Loucy (cell line): ENCODE measurements at regions not wholly inside any gene's neighbourhood (a gene's known extent, or its start where the extent isn't known, plus 50 kb on each side); places are given as distances from the start of the nearest gene placed in this dataset.

Source experiments
- CTCF ChIP-seq: fragments of 200-600 bp; sonication (generic); conservative IDR thresholded peaks from 2 replicates; pipeline ENCODE4 v1.5.1; 2014; ENCODE audit warnings: mild to moderate bottlenecking, antibody characterized with exemption, low read length
- EZH2phosphoT487 ChIP-seq: fragments of 200-600 bp; IDR thresholded peaks from 2 replicates; pipeline ENCODE4 v1.6.1; 2018; ENCODE audit warnings: antibody characterized with exemption, mild to moderate bottlenecking, moderate library complexity, borderline replicate concordance

DNA sequence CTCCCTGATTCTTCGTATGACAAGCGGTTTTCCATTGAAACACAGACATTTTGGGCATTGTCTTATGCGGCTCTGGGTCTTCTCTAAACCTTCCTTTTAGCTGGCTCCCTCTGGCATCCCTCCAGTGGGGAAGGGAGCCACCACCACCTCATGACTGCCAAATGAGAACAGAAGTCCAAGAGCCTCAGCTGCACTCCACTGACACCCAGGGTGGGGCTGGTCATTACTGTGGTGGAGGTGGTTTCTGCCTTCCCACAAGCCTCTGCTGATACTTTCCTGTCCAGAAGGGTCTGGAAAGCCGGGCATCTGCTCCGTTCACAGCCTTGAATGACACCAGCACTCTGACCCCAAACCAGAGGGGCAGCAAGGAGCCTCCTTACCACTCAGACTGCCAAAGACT is 213.5 kb downstream of the ZNF516 start:
- TF ChIP-seq CTCF (no peak), EZH2phosphoT487 (no peak)
